Activated naive CD4-positive, alpha-beta T cell treated with anti-CD3 and anti-CD28 coated beads for 36 hours (primary cell): ENCODE measurements at regions not wholly inside any gene's neighbourhood (a gene's known extent, or its start where the extent isn't known, plus 50 kb on each side); places are given as distances from the start of the nearest gene placed in this dataset.

Source experiments
- CTCF ChIA-PET: fragments of 350-600 bp; sonication (Branson Sonifier 250); formaldehyde crosslinking; loops from one replicate; lab custom pipeline; 2021; ENCODE audit warnings: antibody characterized with exemption; lab: Charles Lee
- DNase-seq: peaks from one replicate; pipeline ENCODE4 v3.0.0-alpha.2; 2020
- H3K27ac Mint-ChIP-seq: one replicate; pipeline ENCODE4 v1.8.0; 2021; ENCODE audit warnings: mild to moderate bottlenecking, mixed read lengths
- H3K27me3 Mint-ChIP-seq: one replicate; pipeline ENCODE4 v1.8.0; 2021; ENCODE audit warnings: low read depth, mixed read lengths
- H3K36me3 Mint-ChIP-seq: one replicate; pipeline ENCODE4 v1.8.0; 2021; ENCODE audit warnings: low read depth, mixed read lengths
- H3K4me1 Mint-ChIP-seq: one replicate; pipeline ENCODE4 v1.8.0; 2021; ENCODE audit warnings: low read depth, mixed read lengths
- H3K4me3 Mint-ChIP-seq: one replicate; pipeline ENCODE4 v1.8.0; 2021; ENCODE audit warnings: mild to moderate bottlenecking, moderate library complexity, mixed read lengths
- H3K9me3 Mint-ChIP-seq: one replicate; pipeline ENCODE4 v1.8.0; 2021; ENCODE audit warnings: mixed read lengths
- intact Hi-C: fragments of 100-400 bp; cut with micrococcal nuclease; formaldehyde crosslinking; loops from one replicate; pipeline ENCODE4 v1.15.1; 2023

DNA sequence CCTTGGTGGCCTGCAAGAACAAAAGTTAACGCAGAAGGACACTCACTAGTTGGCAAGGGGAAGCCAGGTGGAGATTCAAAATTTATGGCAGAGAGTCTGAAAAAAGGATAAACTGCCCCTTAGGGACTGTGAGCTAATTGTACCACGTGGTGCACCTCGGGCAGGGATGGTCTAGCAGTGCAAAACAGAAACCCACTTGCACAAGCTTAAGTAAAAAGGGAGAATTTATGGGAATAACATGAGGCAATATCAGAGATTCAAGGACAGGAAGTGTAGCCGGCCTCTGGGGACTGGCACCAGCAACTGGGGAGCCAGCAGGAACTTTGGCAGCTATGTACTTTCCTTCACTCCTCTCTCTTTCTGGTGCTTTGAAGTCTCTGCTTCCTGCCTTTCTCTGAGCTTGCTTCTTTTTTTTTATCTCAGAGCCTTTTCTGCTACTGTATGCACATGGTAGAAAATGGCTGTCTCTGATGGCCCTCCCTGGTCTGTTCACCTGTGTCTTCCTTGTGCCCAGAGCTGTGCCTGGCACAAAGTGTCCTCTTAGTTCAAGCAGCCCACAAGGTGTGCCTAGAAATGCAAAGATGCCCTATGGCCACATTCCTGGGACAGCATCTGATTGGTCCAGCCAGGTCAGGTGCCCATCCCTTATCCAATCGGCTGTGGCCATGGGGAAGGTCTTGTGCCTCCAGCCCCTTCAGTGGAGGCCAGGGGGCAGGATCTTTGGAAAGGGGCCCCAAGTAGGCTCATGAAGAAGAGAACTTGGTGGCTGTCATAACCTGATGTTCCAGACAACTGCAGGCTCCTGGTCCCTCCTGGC lies 114.8 kb upstream of the ATP6AP2 start:
- Mint-ChIP-seq H3K27ac (no peak overlapping the region), H3K4me3 (no peak overlapping the region), H3K27me3 (no peaks in the 10 kb centered on the region), H3K36me3 (no peaks in the 10 kb centered on the region), H3K4me1 (peaks cover 25% of the 10 kb centered on the region), H3K9me3 (no peaks in the 10 kb centered on the region)
- CTCF ChIA-PET = interaction anchor here (0.6 to 0.7 kb wide), 2 partner anchors 419 to 649 kb away, joined by 3 read pairs; no protein-coding TSS in a partner anchor
- DNase-seq = no peak
- intact Hi-C loops = loop anchor here (5.0 kb wide), 3 partner anchors 199 to 444 kb away; no protein-coding TSS in a partner anchor

DNA sequence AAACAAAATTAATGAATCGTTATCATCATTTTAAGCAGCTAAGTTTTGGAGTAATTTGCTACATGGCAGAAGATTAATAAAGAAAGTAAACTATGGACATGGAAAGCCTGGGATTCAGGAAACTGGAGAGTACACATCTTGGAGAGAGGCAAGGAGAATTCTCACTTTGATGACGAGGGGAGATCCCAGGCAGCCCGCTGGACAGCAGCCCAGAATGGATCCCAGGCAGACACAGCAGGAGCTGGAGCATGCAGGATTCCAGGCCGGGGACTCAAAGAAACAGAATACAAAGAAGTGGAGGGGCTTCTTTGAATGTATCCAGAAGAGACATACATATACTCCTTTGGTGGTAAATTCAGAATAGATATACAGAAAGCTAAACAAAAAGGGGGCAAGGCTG lies 118.0 kb upstream of the ATP6AP2 start:
- H3K9me3 Mint-ChIP-seq = no peaks in the 10 kb centered on the region
- intact Hi-C loops = no loop called here
- DNase-seq = no peak
- no peaks in the 10 kb centered on the region for H3K36me3 Mint-ChIP-seq
- no peaks in the 10 kb centered on the region for H3K27me3 Mint-ChIP-seq
- peaks cover 17% of the 10 kb centered on the region for H3K4me1 Mint-ChIP-seq
- no peak overlapping the region for H3K27ac Mint-ChIP-seq
- no peak overlapping the region for H3K4me3 Mint-ChIP-seq
- CTCF ChIA-PET = no interaction called here

DNA sequence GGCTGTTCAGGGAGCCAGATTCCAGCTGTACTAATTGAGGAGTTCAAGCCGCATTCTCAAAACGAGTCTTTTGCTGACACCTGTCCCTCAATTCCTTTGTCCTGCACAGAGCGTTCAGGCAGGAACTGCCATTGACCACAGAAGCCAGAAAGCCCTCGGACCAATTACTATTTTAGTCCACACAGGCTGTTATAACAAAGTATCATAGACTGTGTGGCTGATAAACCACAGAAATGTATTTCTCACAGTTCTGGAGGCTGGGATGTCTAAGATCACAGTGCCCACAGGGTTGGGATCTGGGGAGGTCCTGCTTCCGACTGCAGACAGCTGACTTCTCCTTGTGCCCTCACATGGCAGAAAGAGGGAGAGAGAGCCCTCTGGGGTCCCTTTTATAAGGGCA lies 119.8 kb upstream of the ATP6AP2 start:
- no peaks in the 10 kb centered on the region for H3K27me3 Mint-ChIP-seq
- intact Hi-C loops = no loop called here

DNA sequence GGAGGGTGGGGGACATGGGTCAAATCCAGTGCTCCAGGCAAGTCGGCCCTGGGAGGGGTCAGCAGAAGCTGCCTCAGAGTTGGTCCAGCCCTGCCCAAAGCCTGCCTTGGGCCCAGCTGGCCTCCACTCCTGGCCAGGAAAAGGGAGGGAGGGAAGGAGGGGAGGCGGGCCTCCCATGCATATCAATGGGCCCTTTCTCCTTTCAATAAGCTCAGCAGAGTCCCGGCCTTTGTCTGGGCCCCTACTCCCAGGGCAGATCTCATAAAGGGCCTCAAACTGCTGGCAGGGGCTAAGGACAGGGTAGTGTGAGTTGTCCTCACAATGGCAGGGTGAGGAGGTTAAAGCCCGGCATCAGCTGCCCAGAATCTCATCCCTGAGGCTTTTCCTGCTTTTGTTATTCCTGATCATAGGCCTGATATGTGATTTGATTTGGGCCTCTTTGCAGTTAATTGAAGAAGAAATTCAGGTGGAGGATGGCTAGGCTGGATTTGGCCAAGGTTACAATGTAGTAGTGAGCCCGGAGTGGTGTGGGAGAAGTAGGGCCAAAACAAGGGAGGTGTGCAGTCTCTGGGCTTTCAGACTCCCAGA lies 121.1 kb upstream of the ATP6AP2 start:
- CTCF ChIA-PET = no interaction called here
- intact Hi-C loops = no loop called here

More for the DNA sequence above, 119.8 kb upstream of the ATP6AP2 start:
- Mint-ChIP-seq H3K4me1 (peaks cover 10% of the 10 kb centered on the region), H3K4me3 (no peak overlapping the region), H3K27ac (no peak overlapping the region), H3K9me3 (no peaks in the 10 kb centered on the region), H3K36me3 (no peaks in the 10 kb centered on the region)
- no peak for DNase-seq
- CTCF ChIA-PET = no interaction called here

DNA sequence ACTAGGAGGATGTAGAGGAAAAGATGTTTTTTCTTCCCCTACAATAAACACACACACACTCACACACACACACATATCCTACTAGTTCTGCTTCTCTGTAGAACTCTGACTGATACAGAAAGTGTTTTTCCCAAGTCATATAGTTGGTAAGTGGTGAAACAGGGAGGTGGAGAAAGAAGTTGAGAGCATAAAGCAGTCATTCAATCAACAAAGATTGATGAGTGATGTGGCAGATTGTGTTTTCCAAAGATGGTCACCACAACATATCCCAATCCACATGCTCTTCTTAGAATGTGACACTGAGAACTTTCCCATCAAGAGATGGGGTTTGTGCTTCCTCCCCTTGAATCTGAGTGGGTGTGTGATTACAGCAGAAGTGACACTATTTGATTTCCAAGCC lies 123.4 kb upstream of the ATP6AP2 start:
- CTCF ChIA-PET = no interaction called here
- intact Hi-C loops = no loop called here
- H3K36me3 Mint-ChIP-seq = no peaks in the 10 kb centered on the region
- no peaks in the 10 kb centered on the region for H3K4me1 Mint-ChIP-seq
- no peak for DNase-seq
- no peaks in the 10 kb centered on the region for H3K27me3 Mint-ChIP-seq
- H3K4me3 Mint-ChIP-seq = no peak overlapping the region
- peaks cover 3% of the 10 kb centered on the region for H3K9me3 Mint-ChIP-seq
- no peak overlapping the region for H3K27ac Mint-ChIP-seq

More for the DNA sequence above, 121.1 kb upstream of the ATP6AP2 start:
- no peaks in the 10 kb centered on the region for H3K4me1 Mint-ChIP-seq
- no peaks in the 10 kb centered on the region for H3K36me3 Mint-ChIP-seq
- no peaks in the 10 kb centered on the region for H3K27me3 Mint-ChIP-seq
- DNase-seq = no peak
- H3K9me3 Mint-ChIP-seq = peaks cover 3% of the 10 kb centered on the region
- no peak overlapping the region for H3K4me3 Mint-ChIP-seq
- H3K27ac Mint-ChIP-seq = no peak overlapping the region

DNA sequence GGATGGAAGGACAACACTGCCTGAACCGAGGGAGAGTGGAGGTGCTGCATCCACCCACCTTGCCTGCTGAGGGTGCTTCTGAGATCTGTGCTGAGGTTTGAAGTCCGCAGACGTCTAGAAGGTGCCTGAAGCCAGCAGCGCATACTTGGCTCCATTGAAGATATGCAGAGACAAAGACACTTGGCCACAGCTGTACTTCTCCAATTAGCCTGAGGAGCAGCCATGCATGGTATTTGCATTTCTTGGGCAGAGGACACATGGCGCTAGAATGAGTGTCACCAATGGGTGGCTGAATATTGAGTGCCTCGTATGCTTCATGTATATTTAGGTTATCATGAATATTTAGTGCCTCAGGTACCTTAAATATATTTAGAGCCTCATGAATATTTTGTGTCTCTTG lies 128.7 kb upstream of the ATP6AP2 start:
- intact Hi-C loops = no loop called here
- no peak overlapping the region for H3K4me3 Mint-ChIP-seq
- CTCF ChIA-PET = no interaction called here
- no peaks in the 10 kb centered on the region for H3K27me3 Mint-ChIP-seq
- no peak overlapping the region for H3K27ac Mint-ChIP-seq
- no peaks in the 10 kb centered on the region for H3K36me3 Mint-ChIP-seq
- H3K9me3 Mint-ChIP-seq = peaks cover 3% of the 10 kb centered on the region
- H3K4me1 Mint-ChIP-seq = no peaks in the 10 kb centered on the region
- no peak for DNase-seq

DNA sequence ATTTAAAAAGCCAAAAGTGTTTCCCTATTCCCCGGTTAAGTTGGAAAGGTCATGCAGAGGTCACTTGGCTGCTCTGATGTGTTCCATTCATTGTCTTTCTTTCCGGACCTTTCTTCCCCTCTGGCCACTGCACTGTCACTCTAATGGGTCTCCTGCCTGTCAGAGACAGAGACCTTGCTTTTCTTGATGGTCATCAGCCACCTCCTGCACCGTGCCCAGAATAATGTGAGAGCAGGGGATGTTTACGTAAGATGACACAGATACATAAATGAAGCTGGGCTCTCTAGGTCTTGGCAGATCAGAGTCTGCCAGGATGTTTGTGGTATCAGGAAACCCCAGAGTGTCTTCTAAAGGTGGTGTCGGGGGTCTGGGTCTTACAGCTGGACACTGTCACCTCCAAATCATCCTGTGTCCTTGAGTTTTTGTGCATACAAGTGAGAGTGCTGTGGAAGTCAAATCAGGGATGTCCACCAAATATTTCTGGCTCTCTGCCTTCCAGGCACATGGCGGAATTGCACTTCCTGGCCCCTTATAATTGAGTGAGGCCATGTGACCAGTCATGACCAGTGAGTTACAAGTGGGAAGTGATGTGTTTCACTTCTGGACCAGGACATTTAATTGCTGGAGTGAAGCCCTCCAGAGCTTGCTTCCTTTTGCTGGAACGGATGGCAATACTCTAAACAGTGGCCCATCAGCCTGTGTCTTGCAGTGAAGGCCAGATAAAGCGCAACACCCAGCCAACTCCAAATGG lies 130.6 kb upstream of the ATP6AP2 start:
- Mint-ChIP-seq H3K36me3 (no peaks in the 10 kb centered on the region), H3K27ac (no peak overlapping the region), H3K9me3 (peaks cover under 1% of the 10 kb centered on the region), H3K4me1 (no peaks in the 10 kb centered on the region), H3K4me3 (no peak overlapping the region), H3K27me3 (no peaks in the 10 kb centered on the region)
- intact Hi-C loops = no loop called here
- CTCF ChIA-PET = no interaction called here
- no peak for DNase-seq

DNA sequence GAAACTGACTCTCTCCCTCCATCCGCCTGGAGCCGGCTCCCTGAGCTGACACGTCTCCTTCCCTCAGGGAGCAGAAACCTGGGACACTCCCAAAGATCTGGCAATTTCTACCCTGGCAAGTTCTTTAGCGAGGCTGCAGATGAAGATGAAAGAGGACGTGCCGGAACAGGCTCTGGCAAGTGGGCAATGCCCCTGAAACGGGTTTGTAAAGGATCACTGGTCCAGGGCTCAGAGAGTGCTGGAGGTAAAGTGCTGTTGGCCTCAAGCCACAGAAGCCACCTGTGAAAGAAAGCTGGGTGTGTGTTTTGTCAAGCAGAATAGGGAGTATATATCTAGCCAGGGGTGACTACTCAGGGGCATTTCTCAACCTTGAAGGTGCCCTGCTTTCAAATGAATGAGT lies 131.4 kb upstream of the ATP6AP2 start:
- intact Hi-C loops = no loop called here
- no peak overlapping the region for H3K27ac Mint-ChIP-seq

DNA sequence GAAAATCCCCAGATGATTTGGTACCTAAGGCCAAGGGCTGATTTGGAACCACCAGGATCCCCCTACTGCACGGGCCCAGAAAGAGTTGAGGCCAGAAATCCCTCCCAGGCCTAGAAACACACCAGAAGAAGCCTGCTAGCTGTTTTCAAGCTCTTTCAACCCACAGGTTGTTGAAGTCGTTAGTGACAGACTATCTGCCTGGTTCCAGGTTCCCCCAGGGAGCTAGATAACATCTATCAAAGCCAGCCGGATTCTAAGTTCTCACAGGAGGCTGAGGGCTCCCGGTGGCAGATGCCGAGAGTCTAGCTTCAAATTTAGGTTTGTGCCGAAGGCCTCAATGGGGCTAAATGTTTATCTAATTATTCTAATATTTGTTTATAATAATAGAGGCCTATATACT lies 132.0 kb upstream of the ATP6AP2 start:
- CTCF ChIA-PET = no interaction called here
- no peak for DNase-seq
- H3K9me3 Mint-ChIP-seq = no peaks in the 10 kb centered on the region
- no peak overlapping the region for H3K4me3 Mint-ChIP-seq
- H3K4me1 Mint-ChIP-seq = no peaks in the 10 kb centered on the region
- no peaks in the 10 kb centered on the region for H3K27me3 Mint-ChIP-seq
- no peak overlapping the region for H3K27ac Mint-ChIP-seq
- no peaks in the 10 kb centered on the region for H3K36me3 Mint-ChIP-seq
- intact Hi-C loops = no loop called here

More for the DNA sequence above, 131.4 kb upstream of the ATP6AP2 start:
- no peaks in the 10 kb centered on the region for H3K36me3 Mint-ChIP-seq
- no peaks in the 10 kb centered on the region for H3K4me1 Mint-ChIP-seq
- H3K27me3 Mint-ChIP-seq = no peaks in the 10 kb centered on the region
- CTCF ChIA-PET = no interaction called here
- no peaks in the 10 kb centered on the region for H3K9me3 Mint-ChIP-seq
- no peak for DNase-seq
- H3K4me3 Mint-ChIP-seq = no peak overlapping the region

DNA sequence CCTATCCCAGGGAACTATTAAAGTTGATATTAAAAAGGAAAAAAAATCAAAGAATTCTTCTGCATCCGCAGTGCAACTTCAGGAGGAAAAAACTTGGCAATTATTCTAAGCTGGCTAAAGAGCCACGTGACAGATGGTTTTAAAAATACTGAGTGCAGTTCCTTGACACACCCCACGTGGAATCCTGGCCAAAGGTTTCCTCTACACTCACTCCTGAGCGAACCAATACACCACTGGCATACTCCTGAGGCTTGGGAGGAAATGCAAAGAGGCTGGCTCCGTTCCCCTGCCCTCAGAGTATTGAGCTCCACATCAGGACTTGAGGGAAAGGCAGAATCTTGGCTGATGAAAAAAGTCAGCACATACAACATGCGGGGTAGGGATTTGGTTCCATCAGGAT lies 133.8 kb upstream of the ATP6AP2 start:
- Mint-ChIP-seq H3K4me1 (no peaks in the 10 kb centered on the region), H3K4me3 (no peak overlapping the region), H3K36me3 (no peaks in the 10 kb centered on the region), H3K27me3 (no peaks in the 10 kb centered on the region), H3K9me3 (no peaks in the 10 kb centered on the region), H3K27ac (no peak overlapping the region)
- no peak for DNase-seq
- intact Hi-C loops = no loop called here
- CTCF ChIA-PET = no interaction called here

DNA sequence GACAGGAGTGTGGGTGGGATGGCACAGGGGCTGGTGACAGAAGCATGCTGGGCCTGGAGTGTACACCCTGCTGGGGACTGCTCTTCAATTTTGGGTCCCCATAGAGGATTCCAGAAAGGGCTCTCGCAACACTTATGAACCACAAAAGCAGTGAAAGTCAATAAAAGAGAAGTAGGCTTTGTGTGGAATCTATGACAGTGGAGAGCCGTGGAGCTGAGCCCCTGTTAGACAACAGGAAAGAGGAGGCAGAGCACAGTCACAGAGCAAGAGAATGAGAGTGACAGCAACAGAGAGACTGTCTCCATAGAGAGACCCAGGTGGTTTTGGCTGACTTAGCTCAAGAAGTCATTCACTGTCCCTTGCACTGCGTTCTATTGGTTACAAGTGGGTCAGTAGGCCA lies 135.1 kb upstream of the ATP6AP2 start:
- no peaks in the 10 kb centered on the region for H3K36me3 Mint-ChIP-seq
- no peak for DNase-seq
- no peaks in the 10 kb centered on the region for H3K4me1 Mint-ChIP-seq
- no peak overlapping the region for H3K27ac Mint-ChIP-seq
- H3K27me3 Mint-ChIP-seq = no peaks in the 10 kb centered on the region
- H3K9me3 Mint-ChIP-seq = no peaks in the 10 kb centered on the region
- intact Hi-C loops = no loop called here
- CTCF ChIA-PET = no interaction called here
- H3K4me3 Mint-ChIP-seq = no peak overlapping the region

DNA sequence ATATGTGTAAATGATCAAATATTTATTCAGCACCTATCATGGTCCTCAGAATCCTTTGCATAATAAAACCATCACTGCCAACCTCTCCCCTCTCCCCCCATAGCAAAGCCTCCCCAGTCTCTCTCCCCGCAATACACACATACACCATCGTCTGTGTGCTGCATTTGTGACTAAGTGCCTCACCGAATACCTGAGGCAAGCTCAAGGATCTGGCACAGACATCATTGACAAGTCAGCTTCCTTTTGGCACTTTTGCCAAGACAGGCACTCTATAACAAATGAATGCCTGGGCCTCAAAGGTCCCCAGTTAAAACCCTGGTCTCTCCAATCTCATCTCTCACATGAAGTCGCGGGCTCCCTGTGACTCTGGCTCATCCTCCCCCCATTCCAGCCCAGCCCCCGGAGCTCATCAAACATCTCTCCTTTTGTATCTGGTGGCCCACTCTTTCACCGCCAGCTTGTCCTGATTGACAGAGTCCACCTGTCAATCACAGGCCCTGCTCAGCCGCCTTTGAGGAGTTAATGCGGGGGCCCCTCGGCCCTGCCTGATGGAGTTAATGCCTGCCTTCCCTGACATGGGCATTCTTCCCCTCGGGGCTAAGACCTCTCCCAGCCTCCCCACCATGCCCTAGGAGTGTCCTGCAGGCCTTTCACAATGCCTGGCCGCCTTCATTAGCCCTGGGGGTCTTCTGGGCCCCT lies 135.8 kb upstream of the ATP6AP2 start:
- DNase-seq = no peak
- CTCF ChIA-PET = no interaction called here
- Mint-ChIP-seq H3K36me3 (no peaks in the 10 kb centered on the region), H3K27ac (no peak overlapping the region), H3K4me1 (no peaks in the 10 kb centered on the region), H3K9me3 (no peaks in the 10 kb centered on the region), H3K4me3 (no peak overlapping the region), H3K27me3 (no peaks in the 10 kb centered on the region)
- intact Hi-C loops = no loop called here
